Fibroblast of mammary gland (primary cell): ENCODE measurements at regions not wholly inside any gene's neighbourhood (a gene's known extent, or its start where the extent isn't known, plus 50 kb on each side); places are given as distances from the start of the nearest gene placed in this dataset.
"Not testable (repeated sequence)": the region's sequence is repeated elsewhere in the genome, so short reads cannot be mapped to it uniquely, and the experiment has no call there.

Experiments
- DNase-seq: peaks from one replicate; pipeline ENCODE4 v3.0.0-alpha.2; 2010; ENCODE audit warnings: low read depth
- H3K4me3 ChIP-seq: 2 replicates; pipeline ENCODE4 v1.5.1; 2011; ENCODE audit warnings: low read depth, mild to moderate bottlenecking, low read length, moderate library complexity; ENCODE audit not compliant: control insufficient read depth
- TF ChIP-seq, protein P1 (sequence below): conservative IDR thresholded peaks from 2 replicates; pipeline ENCODE4 v1.5.1; 2011; ENCODE audit warnings: low read depth, low read length, inconsistent platforms; ENCODE audit not compliant: control insufficient read depth, insufficient read depth

DNA sequence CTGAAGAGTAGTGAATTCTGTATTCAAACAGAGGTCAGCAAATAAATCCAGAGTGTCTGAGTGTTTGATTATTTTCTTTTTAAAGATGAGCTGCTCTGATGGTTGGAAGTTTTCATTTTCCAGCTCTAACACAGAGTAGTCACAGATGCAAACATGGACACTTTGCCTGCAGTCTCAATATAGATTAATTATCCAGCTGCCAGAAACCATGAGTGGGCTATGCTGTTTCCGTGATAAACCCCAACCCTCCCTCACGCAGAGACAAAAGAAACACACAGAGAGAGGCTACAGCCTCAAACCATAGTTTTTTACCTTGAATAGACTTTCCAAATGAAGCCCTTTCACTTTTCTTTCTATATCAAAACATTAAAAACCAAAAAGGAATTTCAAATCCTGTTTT, 884.7 kb downstream of the DIAPH3 start:
- no peak overlapping the region for H3K4me3 ChIP-seq
- TF ChIP-seq, protein P1, sequence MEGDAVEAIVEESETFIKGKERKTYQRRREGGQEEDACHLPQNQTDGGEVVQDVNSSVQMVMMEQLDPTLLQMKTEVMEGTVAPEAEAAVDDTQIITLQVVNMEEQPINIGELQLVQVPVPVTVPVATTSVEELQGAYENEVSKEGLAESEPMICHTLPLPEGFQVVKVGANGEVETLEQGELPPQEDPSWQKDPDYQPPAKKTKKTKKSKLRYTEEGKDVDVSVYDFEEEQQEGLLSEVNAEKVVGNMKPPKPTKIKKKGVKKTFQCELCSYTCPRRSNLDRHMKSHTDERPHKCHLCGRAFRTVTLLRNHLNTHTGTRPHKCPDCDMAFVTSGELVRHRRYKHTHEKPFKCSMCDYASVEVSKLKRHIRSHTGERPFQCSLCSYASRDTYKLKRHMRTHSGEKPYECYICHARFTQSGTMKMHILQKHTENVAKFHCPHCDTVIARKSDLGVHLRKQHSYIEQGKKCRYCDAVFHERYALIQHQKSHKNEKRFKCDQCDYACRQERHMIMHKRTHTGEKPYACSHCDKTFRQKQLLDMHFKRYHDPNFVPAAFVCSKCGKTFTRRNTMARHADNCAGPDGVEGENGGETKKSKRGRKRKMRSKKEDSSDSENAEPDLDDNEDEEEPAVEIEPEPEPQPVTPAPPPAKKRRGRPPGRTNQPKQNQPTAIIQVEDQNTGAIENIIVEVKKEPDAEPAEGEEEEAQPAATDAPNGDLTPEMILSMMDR, result no peak
- no peak for DNase-seq

DNA sequence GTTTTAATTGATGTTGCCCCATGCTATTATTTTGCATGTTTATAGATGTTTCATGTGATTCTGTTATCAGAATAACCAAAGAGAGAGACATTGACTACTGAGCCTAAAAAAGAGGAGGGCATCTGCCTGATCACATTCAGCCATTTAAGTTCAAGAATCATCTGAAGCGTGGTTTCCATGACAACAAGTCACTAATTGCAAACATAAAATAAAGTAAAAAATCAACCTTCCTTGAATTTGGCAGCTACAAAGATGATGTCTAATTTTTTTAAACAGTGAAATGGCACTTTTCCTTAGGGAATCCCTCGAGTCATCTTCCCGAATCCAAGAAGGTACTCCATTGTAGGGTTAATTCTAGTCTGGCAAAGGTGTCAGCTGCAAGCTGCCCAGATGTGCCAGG, 884.2 kb downstream of the DIAPH3 start:
- DNase-seq, result no peak
- H3K4me3 ChIP-seq, result no peak overlapping the region
- TF ChIP-seq, protein P1, result no peak

DNA sequence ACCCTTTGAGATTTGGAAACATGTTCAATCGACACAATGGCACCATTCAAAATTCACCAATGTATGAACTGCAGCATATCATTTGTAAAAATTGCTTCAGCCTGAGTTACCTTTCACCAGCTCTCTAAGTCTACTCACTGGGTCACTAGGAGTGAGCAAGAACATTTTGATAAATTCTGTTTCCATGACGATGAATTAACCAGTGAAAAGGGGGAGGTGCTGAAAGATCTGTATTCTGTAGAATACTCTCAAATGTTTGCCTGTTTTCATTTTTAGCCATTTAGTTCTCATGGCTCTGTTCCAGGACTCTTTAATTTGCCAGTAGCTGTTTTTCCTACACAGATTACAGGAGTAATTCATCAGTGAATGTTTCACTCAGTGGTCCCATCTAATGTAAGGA, 883.4 kb downstream of the DIAPH3 start:
- no peak for DNase-seq
- no peak overlapping the region for H3K4me3 ChIP-seq
- TF ChIP-seq, protein P1, result no peak

DNA sequence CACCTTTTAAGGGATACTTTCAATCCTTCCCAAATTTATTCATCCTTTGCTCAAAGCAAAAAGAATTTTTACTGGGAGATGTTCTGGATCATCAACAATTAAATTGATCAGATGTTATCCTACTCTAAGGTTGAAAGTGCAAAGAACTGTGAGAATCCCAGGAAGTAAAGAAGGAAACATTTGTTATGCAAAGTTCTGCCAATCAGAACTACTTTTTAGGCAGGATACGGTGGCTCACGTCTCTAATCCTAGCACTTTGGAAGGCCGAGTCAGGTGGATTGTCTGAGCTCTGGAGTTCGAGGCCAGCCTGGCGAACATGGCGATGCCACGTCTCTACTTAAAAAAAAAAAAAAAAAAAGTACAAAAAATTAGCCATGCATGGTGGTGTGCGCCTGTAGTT, 882.3 kb downstream of the DIAPH3 start:
- DNase-seq, result no peak
- TF ChIP-seq, protein P1, result no peak
- no peak overlapping the region for H3K4me3 ChIP-seq

DNA sequence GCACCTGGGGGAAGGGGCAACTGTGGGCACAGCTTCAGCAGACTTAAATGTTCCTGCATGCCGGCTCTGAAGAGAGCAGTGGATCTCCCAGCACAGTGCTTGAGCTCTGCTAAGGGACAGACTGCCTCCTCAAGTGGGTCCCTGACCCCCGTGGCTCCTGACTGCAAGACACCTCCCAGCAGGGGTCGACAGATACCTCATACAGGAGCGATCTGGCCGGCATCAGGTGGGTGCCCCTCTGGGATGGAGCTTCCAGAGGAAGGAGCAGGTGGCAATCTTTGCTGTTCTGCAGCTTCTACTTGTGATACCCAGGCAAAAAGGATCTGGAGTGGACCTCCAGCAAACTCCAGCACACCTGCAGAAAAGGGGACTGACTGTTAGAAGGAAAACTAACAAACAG, 871.5 kb downstream of the DIAPH3 start:
- not testable (repeated sequence) for DNase-seq

DNA sequence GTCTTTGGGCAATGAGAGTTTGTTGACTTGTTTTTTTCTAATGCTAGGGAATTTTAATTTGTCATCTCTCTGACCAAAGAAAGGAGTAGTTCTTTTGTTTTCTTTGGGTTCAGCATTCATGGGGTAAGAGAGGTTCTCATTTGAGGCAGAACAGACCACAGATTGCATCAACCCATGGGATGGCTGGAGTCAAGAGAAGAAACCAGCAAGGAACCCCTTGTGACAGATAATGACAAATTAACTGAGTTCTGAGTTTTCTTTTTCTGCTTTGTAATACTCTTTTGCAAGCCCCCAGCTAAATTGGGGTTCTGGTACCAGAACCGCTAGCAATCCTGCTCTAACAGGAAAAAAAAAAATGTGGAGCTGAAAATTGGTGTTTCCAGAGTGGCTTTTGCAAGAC, 864.1 kb downstream of the DIAPH3 start:
- no peak for DNase-seq
- no peak overlapping the region for H3K4me3 ChIP-seq
- TF ChIP-seq, protein P1, result no peak

More for the DNA sequence above, 871.5 kb downstream of the DIAPH3 start:
- H3K4me3 ChIP-seq, result not testable (repeated sequence)

DNA sequence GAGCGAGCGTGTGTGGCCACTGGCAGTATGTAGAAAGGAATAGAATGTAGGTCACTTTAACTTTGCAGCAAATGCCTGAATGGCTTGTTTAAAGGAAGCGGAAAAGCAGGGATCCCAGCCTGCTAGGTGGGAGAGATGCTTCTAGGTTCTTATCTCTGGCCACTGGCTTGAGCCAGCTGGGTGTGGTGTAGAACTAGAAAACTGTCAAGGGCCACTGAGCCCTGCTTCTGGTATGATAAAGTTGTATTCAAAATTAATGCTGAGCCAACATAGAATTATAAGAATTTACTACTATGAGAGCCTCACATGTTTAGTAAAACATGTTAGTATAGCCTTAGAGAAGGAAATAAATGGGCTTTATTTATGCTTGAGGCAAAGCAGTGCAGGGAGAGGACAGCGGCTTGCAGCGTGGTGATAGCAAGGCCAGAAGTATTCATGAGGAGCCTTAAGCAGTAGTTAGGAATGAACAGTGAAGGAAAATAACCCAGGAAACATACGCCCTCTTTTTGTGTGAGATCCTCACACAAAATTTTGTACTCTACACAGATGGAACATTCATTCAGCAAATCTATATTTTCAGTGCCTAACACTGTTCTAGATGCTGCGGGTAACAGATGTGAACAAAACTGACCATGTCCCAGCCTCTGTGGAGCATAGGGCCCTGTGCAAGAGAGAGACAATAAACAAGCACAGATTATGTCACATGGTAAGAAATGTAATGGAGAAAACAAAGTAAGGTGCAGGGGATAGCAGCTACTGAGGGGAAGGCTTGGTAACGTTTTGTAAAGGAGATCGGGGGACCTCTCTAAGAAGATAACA, 863.2 kb downstream of the DIAPH3 start:
- DNase-seq, result no peak
- H3K4me3 ChIP-seq, result no peak overlapping the region
- TF ChIP-seq, protein P1, result no peak
